Testis (tissue), 2 donors: ENCODE measurements at regions not wholly inside any gene's neighbourhood (a gene's known extent, or its start where the extent isn't known, plus 50 kb on each side); places are given as distances from the start of the nearest gene placed in this dataset.

ENCODE experiments used
- CTCF ChIP-seq, 3 experiments: fragments of 450-650 bp in 2 of 3; fragments of 200-600 bp in 1 of 3; sonication (generic) in 1 of 3; IDR thresholded peaks; one replicate each; pipeline ENCODE4 v1.5.1; 2016 to 2019; ENCODE audit warnings: antibody characterized with exemption in 3 of 3, mild to moderate bottlenecking in 2 of 3, moderate library complexity in 1 of 3
- POLR2A ChIP-seq: fragments of 450-650 bp; IDR thresholded peaks from one replicate; pipeline ENCODE4 v1.6.1; 2017; ENCODE audit warnings: antibody characterized with exemption, mild to moderate bottlenecking, moderate library complexity

DNA sequence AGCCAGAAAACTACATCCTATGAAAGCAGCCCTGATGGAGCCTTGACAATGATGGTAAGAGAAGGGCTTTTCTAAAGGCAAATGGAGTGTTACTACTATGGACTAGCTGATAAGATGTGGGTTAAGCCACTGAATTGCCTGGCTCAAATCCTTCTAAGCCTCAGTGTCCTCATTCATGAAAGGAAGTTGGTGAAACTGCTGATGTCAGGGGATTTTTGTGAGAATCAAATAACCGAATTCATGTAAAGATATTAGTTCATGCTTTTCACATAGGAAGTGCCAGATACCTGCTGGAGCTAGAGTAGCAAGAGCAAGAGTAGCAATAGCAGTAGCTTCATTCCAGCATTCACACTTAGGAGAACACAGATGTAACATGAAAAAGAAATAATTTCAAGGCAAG, 417.0 kb downstream of the METTL4 start:
- TF ChIP-seq CTCF (IDR thresholded peaks at IDR 0.05) (no peak), POLR2A (no peak)
